Epithelial cell of prostate (primary cell): ENCODE measurements at regions not wholly inside any gene's neighbourhood (a gene's known extent, or its start where the extent isn't known, plus 50 kb on each side); places are given as distances from the start of the nearest gene placed in this dataset.

ENCODE experiments used
- DNase-seq: peaks from one replicate; pipeline ENCODE4 v3.0.0-alpha.2; 2011; ENCODE audit warnings: low read depth, low spot score
- H3K27ac ChIP-seq: fragments of 450-650 bp; 2 replicates; pipeline ENCODE4 v1.5.1; 2017; ENCODE audit warnings: mild to moderate bottlenecking

GRCh38 chr2:183605440-183605839 lies 481.2 kb downstream of the NUP35 start:
- DNase-seq: no peak
- H3K27ac ChIP-seq: no peak overlapping the region

- H3K27ac ChIP-seq: no peak overlapping the region
- no peak for DNase-seq
Observed at GRCh38 chr2:183606022-183606717, 481.9 kb downstream of the NUP35 start.

GRCh38 chr2:183606718-183607085 lies 482.5 kb downstream of the NUP35 start:
- no peak overlapping the region for H3K27ac ChIP-seq
- no peak for DNase-seq

- no peak for DNase-seq
Observed at GRCh38 chr2:183607995-183608394, 483.8 kb downstream of the NUP35 start.

GRCh38 chr2:183608747-183609146 lies 484.5 kb downstream of the NUP35 start:
- no peak for DNase-seq
- H3K27ac ChIP-seq: no peak overlapping the region

More at GRCh38 chr2:183607995-183608394, 483.8 kb downstream of the NUP35 start:
- H3K27ac ChIP-seq: no peak overlapping the region

GRCh38 chr2:183610724-183611123 lies 486.5 kb downstream of the NUP35 start:
- H3K27ac ChIP-seq: no peak overlapping the region
- DNase-seq: no peak

- no peak overlapping the region for H3K27ac ChIP-seq
- no peak for DNase-seq
Observed at GRCh38 chr2:183614799-183615435, 490.7 kb downstream of the NUP35 start.

- DNase-seq: no peak
- no peak overlapping the region for H3K27ac ChIP-seq
Observed at GRCh38 chr2:183623227-183623626, 499.0 kb downstream of the NUP35 start.

GRCh38 chr2:183630964-183631363 lies 506.7 kb downstream of the NUP35 start:
- H3K27ac ChIP-seq: no peak overlapping the region

GRCh38 chr2:183656121-183656520 lies 531.9 kb downstream of the NUP35 start:
- no peak for DNase-seq
- no peak overlapping the region for H3K27ac ChIP-seq

More at GRCh38 chr2:183630964-183631363, 506.7 kb downstream of the NUP35 start:
- no peak for DNase-seq

GRCh38 chr2:183665425-183665824 lies 541.2 kb downstream of the NUP35 start:
- no peak overlapping the region for H3K27ac ChIP-seq

GRCh38 chr2:183666031-183666430 lies 541.8 kb downstream of the NUP35 start:
- H3K27ac ChIP-seq: no peak overlapping the region
- DNase-seq: no peak

More at GRCh38 chr2:183665425-183665824, 541.2 kb downstream of the NUP35 start:
- no peak for DNase-seq

- DNase-seq: no peak
- H3K27ac ChIP-seq: no peak overlapping the region
Observed at GRCh38 chr2:183671233-183671632, 547.0 kb downstream of the NUP35 start.

- DNase-seq: no peak
- no peak overlapping the region for H3K27ac ChIP-seq
Observed at GRCh38 chr2:183678908-183679307, 554.7 kb downstream of the NUP35 start.

GRCh38 chr2:183680573-183680972 lies 556.3 kb downstream of the NUP35 start:
- DNase-seq: no peak
- H3K27ac ChIP-seq: no peak overlapping the region

- no peak overlapping the region for H3K27ac ChIP-seq
- DNase-seq: no peak
Observed at GRCh38 chr2:183684686-183685085, 560.4 kb downstream of the NUP35 start.

- DNase-seq: no peak
- H3K27ac ChIP-seq: no peak overlapping the region
Observed at GRCh38 chr2:183696028-183696427, 571.8 kb downstream of the NUP35 start.

GRCh38 chr2:183709829-183710228 lies 585.6 kb downstream of the NUP35 start:
- H3K27ac ChIP-seq: no peak overlapping the region
- no peak for DNase-seq

GRCh38 chr2:183718246-183718645 lies 594.0 kb downstream of the NUP35 start:
- DNase-seq: no peak
- H3K27ac ChIP-seq: no peak overlapping the region

GRCh38 chr2:183723278-183723677 lies 599.0 kb downstream of the NUP35 start:
- no peak for DNase-seq

GRCh38 chr2:183729380-183729779 lies 605.1 kb downstream of the NUP35 start:
- no peak for DNase-seq
- H3K27ac ChIP-seq: no peak overlapping the region

More at GRCh38 chr2:183723278-183723677, 599.0 kb downstream of the NUP35 start:
- H3K27ac ChIP-seq: no peak overlapping the region

GRCh38 chr2:183740241-183740640 lies 616.0 kb downstream of the NUP35 start:
- H3K27ac ChIP-seq: no peak overlapping the region
- DNase-seq: no peak
